AG04450 (cell line): ENCODE measurements at regions not wholly inside any gene's neighbourhood (a gene's known extent, or its start where the extent isn't known, plus 50 kb on each side); places are given as distances from the start of the nearest gene placed in this dataset.

Experiments used
- CTCF ChIA-PET: fragments of 300-600, 350-600 bp; formaldehyde crosslinking; extraction: SDS; loops from one replicate; lab custom pipeline; 2022; ENCODE audit warnings: antibody characterized with exemption, inconsistent platforms; lab: Charles Lee
- POLR2A ChIA-PET: fragments of 350-600 bp; formaldehyde crosslinking; extraction: SDS; loops from one replicate; lab custom pipeline; 2021; ENCODE audit warnings: antibody characterized with exemption, inconsistent platforms; lab: Yijun Ruan, JAX
- DNase-seq: peaks from one replicate; pipeline ENCODE4 v3.0.0-alpha.2; 2011; ENCODE audit warnings: low read depth, low spot score
- H3K27ac ChIP-seq: one replicate; pipeline ENCODE4 v1.5.1; 2012; ENCODE audit warnings: low read depth, low read length, control low read depth
- H3K27me3 ChIP-seq: one replicate; pipeline ENCODE4 v1.6.0; 2012; ENCODE audit warnings: low read length; ENCODE audit not compliant: control insufficient read depth, insufficient read depth
- H3K4me3 ChIP-seq: 2 replicates; pipeline ENCODE4 v1.5.1; 2011; ENCODE audit warnings: mild to moderate bottlenecking, low read depth, low read length, control low read depth
- H3K9me3 ChIP-seq: 2 replicates; pipeline ENCODE4 v1.5.1; 2012; ENCODE audit warnings: low read length; ENCODE audit not compliant: control insufficient read depth, insufficient read depth
- TF ChIP-seq, protein P1 (sequence below): IDR thresholded peaks from 2 replicates; pipeline ENCODE4 v1.5.1; 2011; ENCODE audit warnings: low read depth, low read length, control low read depth, inconsistent platforms

DNA sequence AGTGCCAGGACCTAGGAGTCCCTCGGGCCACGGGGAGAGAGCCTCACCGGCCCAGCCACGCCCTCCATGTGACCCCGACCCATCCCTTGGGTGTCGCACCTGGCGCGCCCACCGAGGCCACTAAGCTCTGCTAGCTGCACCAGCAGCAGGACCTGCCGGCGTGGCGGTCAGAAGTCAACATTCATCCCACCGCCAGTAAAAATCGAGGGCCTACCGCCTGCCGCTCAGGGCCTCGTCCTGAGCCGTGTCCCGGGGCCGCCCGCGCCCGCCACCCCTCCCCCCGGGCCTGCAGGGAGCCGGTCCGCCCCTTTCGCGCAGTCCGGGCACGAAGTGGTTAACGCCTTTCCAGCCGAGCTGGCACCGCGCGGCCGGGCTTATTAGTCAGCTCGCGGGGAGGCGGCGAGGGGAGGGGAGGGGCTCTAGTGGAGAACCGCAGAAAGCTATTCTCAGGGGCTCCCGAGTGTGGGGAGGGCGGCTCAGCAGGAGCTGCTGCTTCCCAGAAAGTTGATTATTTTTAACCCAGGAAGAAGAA lies 124.4 kb downstream of the C9orf50 start:
- peak; percentile 83 for DNase-seq
- POLR2A ChIA-PET, result interaction anchor here (0.6 to 3.9 kb wide), 34 partner anchors 8 to 356 kb away, joined by 3 to 36 read pairs (median 5); partner anchors contain the start of genes IER5L and NTMT1
- Histone ChIP-seq H3K27me3 (no peaks in the 10 kb centered on the region), H3K9me3 (no peaks in the 10 kb centered on the region), H3K4me3 (peak overlapping the region; percentile 76), H3K27ac (peak overlapping the region; percentile 91)
- TF ChIP-seq, protein P1, sequence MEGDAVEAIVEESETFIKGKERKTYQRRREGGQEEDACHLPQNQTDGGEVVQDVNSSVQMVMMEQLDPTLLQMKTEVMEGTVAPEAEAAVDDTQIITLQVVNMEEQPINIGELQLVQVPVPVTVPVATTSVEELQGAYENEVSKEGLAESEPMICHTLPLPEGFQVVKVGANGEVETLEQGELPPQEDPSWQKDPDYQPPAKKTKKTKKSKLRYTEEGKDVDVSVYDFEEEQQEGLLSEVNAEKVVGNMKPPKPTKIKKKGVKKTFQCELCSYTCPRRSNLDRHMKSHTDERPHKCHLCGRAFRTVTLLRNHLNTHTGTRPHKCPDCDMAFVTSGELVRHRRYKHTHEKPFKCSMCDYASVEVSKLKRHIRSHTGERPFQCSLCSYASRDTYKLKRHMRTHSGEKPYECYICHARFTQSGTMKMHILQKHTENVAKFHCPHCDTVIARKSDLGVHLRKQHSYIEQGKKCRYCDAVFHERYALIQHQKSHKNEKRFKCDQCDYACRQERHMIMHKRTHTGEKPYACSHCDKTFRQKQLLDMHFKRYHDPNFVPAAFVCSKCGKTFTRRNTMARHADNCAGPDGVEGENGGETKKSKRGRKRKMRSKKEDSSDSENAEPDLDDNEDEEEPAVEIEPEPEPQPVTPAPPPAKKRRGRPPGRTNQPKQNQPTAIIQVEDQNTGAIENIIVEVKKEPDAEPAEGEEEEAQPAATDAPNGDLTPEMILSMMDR, result no peak
- CTCF ChIA-PET, result interaction anchor here (1.0 to 1.6 kb wide), 4 partner anchors 114 to 365 kb away, joined by 3 to 8 read pairs (median 6); no protein-coding TSS in a partner anchor

DNA sequence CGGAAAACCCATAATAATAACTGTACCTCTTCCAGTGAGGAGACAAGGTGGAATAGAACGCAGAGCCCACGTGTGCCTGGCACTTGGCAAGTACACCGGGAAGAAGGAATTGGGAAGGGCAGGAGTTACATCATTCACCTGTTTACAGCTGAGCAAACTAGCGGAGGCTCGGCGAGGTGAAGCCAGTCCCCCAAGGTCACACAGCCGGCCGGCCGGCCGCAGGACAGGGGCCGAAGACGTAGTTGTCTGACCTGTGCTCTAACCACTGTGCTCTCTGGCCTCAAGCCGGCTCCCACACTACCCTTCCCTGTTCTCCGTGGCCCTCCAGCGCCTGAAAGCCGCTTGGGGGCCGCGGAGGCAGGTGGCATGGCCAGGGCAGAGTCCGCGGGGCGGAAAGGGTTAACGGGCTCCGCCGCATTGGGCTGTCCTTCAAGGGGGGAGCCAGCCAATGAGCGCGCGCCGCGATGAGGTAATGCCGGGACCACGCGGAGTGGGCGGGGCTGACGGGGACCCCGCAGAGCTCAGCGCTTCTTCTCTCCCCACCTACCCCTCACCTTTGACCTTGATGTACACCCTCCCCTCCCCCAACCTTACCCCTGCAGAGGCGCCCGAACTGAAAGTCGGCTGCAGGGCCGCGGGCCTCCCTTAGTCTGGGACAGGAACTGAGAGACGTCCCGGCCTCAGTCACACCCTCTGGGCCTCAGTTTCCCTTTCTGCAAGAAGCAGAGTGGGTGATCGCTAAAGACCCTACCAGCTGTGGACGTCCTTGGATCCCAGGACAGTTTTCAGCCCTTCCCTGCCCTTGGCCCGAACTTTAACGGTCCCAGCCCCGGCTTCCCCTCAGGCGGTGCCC lies 125.1 kb downstream of the C9orf50 start:
- ChIA-PET CTCF (interaction anchor here (0.6 to 1.6 kb wide), 6 partner anchors 55 to 366 kb away, joined by 3 to 8 read pairs (median 4); no protein-coding TSS in a partner anchor), POLR2A (interaction anchor here (0.6 to 3.9 kb wide), 27 partner anchors 9 to 356 kb away, joined by 3 to 36 read pairs (median 7); partner anchors contain the start of genes IER5L and NTMT1)

DNA sequence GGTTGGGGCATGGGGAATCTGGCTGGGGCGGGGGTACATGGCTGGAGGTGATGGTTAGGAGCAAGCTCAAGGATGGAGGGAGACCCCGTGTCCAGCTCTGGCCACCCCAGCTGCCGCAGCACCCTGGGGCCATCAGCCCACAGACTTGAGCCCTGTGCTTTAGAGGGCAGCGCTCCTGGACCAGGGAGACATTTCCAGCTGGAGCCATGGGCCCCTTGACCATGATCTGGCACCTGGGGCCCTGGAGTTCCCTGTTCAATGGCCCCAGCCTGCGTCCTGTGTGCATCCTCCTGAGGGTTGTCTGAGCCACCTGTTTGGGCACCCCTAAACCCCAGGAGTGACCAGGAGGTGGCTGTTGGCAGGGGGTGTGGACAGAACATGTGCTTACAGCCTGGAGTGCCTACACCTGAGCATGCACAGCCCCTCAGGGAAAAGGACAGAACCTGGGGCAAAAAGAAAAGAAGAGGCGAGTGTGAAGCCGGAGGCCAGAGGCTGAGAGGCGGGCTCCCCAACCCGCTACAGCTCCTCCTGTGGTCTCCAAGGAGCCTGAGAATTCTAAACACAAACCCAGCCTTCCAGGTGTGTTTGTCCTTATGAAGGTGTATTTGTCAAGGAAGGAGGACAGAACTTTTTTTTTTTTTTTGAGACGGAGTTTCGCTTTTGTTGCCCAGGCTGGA lies 126.7 kb downstream of the C9orf50 start:
- Histone ChIP-seq H3K27ac (no peak overlapping the region), H3K9me3 (no peaks in the 10 kb centered on the region), H3K27me3 (no peaks in the 10 kb centered on the region), H3K4me3 (no peak overlapping the region)
- TF ChIP-seq, protein P1, result no peak
- POLR2A ChIA-PET, result interaction anchor here (0.7 to 3.9 kb wide), 5 partner anchors 10 to 319 kb away, joined by 3 to 36 read pairs (median 4); partner anchors contain the start of gene IER5L
- DNase-seq, result no peak
- CTCF ChIA-PET, result interaction anchor here (0.6 to 1.2 kb wide), 2 partner anchors 117 to 129 kb away, joined by 3 to 4 read pairs; no protein-coding TSS in a partner anchor

More for the DNA sequence above, 125.1 kb downstream of the C9orf50 start:
- peak; percentile 64 for DNase-seq
- TF ChIP-seq, protein P1, result no peak
- Histone ChIP-seq H3K4me3 (peak overlapping the region; percentile 76), H3K27ac (peak overlapping the region; percentile 91), H3K9me3 (no peaks in the 10 kb centered on the region), H3K27me3 (no peaks in the 10 kb centered on the region)

DNA sequence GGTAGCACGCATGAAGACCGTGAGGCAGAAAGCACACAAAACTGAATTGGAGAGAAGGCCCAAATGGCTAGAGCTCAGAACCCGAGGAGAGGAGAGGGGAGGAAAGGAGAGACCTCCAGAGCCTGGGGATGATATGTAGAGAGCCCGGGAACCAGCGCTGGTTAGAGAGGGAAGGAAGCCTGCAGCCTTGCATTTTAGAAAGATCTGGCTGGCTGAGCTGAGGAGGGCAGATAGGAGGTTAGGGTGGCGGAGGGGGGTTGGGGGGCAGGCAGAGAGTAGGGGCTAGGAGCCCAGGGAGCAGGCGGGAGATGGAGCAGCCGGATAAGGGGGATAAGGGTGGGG lies 127.2 kb downstream of the C9orf50 start:
- DNase-seq, result no peak
- CTCF ChIA-PET, result interaction anchor here (0.6 to 1.2 kb wide), 2 partner anchors 117 to 129 kb away, joined by 3 to 4 read pairs; no protein-coding TSS in a partner anchor
- H3K4me3 ChIP-seq, result no peak overlapping the region
- H3K27me3 ChIP-seq, result no peaks in the 10 kb centered on the region
- POLR2A ChIA-PET, result no interaction called here
- H3K27ac ChIP-seq, result no peak overlapping the region
- TF ChIP-seq, protein P1, result no peak
- H3K9me3 ChIP-seq, result no peaks in the 10 kb centered on the region
